ENCODE measurements at regions not wholly inside any gene's neighbourhood (a gene's known extent, or its start where the extent isn't known, plus 50 kb on each side); places are given as distances from the start of the nearest gene placed in this dataset.

DNA sequence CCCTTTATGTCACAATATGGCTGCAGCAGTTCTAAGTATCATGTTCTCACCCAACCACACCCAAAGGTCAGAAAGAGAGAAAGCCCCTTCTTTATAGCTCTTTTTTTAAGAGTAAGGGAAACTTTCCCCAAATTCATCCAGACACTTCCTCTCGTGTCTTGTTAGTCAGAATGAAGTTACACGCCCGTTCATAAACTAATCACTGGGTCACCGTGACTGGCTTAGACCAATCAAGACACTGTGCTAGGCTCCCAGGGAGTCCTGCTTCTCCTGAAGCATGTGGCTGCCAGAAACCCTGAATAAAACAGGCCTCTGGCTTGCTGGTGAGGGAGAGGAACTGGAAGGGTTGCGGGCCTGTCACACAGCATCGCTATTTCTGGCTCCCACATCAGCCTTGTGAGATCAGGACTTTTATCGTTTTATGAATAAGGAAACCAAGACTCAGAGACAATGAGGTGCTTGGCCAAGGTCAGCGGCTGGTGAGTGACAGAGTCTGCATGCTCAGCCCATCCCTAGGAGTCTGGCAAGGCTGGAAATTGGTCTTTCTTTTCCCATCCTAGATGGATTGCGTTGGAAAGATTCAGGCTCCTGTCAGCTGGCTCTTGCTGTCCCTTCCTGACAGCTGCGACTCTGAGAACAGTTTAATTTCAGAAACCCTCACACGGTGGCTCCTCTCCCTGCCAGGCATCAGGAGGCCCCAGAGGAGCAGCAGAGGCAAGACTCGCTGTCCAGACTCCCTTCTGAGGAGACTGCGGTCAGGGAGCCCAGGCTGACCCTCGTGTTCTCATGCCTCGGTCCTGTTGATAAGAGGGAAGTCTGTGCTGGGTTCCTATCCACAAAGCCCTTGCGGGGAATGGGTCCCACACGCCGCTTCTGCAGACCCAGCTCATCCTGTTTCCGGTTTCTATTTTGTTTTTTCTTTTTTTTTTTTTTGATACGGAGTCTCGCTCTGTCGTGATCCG lies 104.5 kb upstream of the TAF1B start:
- peak; percentile 22 for DNase-seq

DNA sequence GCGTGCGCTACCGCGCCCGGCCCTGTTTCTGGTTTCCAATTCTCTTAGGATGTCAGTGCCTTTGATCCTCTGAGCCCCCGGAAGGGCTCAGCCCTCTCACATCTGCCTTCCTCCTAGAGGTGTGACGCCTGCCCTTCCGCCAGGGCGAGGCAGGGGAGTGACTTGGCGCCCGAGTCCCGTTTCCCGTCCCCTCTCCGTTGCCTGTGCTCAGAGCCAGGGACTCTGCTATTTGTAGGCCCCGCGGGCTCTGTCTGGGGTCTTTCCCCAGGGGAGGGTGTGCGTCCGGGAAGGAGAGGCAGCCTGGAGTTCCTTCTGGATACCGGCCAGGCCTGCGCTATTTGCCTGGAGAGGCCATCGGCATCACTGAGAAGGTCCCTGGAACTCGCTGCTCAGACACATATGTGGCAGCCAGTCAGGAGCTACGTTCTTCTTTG lies 103.7 kb upstream of the TAF1B start:
- peak; percentile 29 for DNase-seq

GRCh38 chr2:9740382-9741073 lies 102.7 kb upstream of the TAF1B start:
- DNase-seq: peak; percentile 44

DNA sequence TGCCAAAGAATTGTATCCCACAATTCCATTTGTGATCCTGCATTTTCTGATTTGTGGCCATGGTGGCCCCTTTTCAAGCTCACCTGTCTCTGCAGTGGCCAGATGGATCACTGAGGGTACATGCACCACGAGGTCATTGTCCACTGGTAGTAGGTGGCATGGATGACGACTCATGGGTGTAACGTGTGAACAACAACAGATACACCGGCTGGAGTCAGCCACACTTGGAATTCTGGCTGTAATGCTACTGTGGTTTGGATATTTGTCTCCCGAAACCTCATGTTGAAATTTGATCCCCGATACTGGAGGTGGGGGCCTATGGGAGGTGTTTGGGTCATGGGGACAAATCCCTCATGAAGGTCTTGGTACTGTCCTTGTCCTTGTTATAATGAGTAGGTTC lies 102.2 kb upstream of the TAF1B start:
- peak; percentile 26 for DNase-seq

- DNase-seq: no peak
These were observed 100.7 kb upstream of the TAF1B start for GRCh38 chr2:9742601-9743000.

- no peak for DNase-seq
These were observed 98.8 kb upstream of the TAF1B start for GRCh38 chr2:9744256-9745004.

- peak; percentile 27 for DNase-seq
These were observed 97.9 kb upstream of the TAF1B start for GRCh38 chr2:9745153-9745899.

DNA sequence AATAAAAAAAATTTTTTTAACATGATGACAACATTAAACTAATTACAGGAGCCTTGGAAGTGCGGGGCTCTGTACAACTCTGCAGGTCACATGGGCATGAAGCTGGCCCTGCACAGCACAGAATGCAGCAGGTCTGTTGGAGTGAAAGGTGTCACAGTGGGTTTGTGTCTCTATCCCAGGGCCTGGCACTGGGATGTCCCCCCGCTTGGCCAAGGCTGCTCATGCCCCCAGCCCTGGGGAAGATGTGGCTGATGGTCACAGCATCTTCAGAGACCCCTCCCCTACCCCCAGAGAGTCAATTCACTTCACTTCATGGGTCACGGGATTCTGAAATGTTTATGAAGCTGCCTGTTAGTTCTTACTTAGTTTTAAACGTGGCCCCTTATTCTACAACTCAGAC lies 95.9 kb upstream of the TAF1B start:
- DNase-seq: no peak

DNA sequence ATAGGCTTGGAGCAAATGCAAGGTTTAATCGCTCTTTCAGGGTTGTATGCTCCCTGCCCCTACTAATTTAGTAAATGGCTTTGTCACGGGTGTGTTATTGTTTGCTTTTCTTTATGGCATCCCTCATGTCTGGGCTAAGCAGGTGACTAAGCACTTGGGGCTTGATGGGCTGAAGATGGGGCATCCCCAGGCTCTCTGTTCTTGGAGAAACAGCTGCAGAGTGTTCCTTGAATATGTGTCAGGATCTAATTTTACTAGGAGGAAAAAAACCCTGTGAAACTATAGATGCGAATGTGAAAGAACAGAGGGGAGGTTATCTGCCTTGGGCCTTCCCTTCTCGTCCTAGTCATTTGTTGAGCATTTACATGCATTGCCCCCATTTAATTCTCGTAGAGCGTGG lies 94.7 kb upstream of the TAF1B start:
- no peak for DNase-seq

DNA sequence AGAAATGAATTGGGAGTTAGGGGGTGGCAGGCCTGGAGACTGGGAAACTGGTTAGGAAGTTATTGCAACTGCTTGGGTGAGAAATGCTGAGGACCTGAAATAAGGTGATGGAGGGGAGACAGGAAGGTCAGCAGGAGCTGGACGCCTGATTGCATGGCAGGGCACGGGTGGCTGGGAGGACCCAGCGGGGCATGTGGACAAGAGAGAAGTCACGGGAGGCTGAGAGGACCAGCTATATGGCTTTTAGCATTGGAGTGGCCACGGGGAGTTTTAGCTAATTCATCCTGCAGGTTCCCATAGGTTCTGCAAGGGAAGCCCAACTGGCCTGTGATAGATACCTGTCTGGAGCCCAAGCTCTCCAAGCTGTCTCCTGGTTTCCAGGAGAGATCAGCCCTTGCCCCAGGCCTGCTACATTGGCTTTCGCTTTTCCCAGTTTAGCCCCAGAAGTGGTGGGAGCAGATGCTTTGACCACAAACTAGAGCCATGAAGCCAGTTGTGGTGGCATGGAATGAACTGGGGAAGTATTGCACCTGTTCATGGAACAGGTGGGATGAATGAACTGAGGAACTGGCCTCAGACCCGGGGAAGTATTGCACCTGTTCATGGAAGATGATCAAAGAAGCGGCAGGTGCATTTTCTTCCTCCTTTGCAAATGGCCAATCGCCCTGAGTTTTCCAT lies 93.6 kb upstream of the TAF1B start:
- DNase-seq: no peak

GRCh38 chr2:9750224-9751215 lies 92.8 kb upstream of the TAF1B start:
- no peak for DNase-seq

GRCh38 chr2:9751831-9752230 lies 91.4 kb upstream of the TAF1B start:
- DNase-seq: no peak

DNA sequence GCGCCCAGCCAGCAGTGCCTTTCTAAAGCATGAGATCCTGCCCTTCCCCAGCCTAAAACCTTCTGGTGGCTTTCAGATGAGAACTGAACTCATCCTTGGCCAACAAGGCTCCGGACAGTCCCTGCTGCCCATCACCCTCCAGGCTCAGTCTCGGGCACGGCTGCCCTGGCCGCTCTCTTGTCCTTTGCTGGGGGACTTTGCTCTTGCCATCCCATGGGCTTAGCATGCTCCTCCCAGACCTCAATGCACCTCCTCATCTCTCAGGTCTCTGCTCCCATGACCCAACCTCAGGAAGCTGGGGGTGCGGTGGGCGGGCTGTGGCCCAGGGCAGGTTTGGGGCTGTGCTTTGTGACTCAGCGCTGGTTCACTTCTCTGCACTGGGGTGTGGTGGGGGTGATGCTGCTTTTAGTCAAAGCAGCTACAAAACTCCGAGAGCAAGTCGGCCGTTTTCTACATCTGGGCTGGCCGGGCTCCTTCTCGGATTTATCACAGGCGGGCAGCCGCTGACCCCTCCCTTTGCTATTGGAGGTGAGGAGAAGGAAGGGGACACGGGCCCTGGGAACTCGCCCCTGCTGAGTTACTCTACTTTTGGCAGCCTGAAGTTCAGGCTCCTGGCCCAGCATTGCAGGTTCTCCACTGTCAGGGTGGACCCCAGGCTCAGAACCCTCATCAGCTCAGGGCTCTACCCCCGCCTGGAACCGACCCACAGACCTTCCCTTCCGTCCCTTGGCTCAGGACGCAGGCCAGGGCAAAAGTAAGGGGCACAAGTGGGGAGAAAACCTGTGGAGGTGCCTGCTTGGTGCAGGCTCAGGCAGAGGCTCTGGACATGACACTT lies 90.6 kb upstream of the TAF1B start:
- DNase-seq: peak; percentile 53

GRCh38 chr2:9753276-9753600 lies 90.0 kb upstream of the TAF1B start:
- DNase-seq: peak; percentile 90

DNA sequence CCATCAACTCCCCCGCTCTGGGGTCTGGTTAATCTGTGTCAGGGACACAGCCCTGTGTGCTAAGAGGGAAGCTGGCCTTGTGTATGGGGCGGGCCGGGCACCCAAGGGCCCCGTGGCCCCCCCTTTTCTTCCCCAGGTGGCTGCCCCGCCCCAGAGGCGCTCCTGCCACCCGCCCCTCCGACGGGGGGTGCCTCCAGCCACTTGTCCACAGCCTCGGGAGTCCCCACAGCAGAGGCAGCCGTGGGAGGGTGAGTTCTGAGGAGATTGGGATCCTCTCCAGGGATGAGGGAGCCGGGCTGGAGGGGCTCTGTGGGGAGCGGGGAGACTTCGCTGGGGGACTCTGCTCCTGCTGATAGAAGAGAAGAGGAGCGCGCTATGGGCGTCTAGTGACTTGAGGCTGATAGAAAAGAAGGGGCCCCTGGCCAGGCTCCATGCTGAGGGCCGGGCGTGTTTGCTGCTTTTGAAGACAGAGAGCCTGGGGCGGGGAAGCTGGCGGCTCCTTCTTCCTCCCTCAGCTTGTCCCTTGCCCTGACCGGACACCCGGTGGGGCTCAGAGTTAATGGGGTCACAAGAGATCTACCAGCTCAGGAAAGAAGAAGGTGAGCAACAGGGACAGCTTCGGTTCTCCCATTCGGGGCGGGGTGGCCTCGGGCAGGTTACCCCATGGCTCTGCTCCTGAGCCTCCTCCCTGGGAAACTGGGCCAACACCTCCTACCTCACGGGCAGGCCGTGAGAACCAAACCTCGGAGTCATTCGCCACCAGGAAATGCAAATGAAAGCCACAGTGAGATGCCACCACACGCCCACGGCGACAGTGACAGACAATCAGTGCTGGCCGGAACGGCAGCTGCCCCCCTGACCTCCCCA lies 89.4 kb upstream of the TAF1B start:
- DNase-seq: no peak

GRCh38 chr2:9754532-9754887 lies 88.8 kb upstream of the TAF1B start:
- no peak for DNase-seq

DNA sequence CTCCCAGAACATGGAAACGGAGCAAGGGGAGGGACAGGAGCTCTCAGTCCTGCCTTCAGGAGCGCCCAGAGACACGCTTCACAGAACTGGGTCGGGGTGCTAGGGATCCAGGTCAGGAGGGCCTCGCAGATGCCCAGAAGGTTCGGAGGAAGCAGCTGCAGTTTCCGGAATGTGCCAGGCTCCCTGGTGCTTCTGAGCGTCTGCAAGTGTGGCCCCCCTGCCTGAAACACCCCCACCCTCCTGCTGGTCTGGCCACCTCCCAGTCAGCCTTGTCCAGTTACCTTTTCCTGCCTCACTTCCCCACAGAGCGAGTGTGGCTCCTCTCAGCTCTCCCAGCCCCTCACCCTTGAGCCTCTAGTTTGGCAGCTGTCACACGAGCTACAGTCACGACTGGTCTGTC lies 88.3 kb upstream of the TAF1B start:
- no peak for DNase-seq

DNA sequence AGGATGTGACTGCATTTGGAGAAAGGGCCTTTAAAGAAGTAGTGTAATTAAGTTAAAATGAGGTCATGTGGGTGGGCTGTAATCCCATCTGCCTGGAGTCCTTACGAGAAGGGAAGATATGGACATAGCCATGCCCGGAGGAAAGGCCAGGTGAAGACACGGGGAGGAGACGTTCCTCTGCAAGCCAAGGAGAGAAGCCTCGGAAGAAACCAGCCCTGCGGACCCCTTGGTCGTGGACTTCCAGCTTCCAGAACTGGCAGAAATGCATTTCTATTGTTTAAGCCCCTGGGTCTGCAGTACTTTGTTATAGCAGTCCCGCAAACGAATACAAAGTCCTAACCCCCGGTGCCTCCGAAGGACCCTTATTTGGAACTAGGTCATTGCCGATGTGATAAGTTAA lies 87.6 kb upstream of the TAF1B start:
- no peak for DNase-seq

Data from fibroblast of skin of scalp (primary cell).